Thoracic aorta (tissue), 2 donors: ENCODE measurements at regions not wholly inside any gene's neighbourhood (a gene's known extent, or its start where the extent isn't known, plus 50 kb on each side); places are given as distances from the start of the nearest gene placed in this dataset.
"Not testable (repeated sequence)": the region's sequence is repeated elsewhere in the genome, so short reads cannot be mapped to it uniquely, and the experiment has no call there.

ENCODE experiments used
- ATAC-seq: fragments of 150-250 bp; one replicate; pipeline ENCODE4 v1.8.0; 2017; ENCODE audit warnings: low read depth; ENCODE audit not compliant: insufficient number of reproducible peaks, low FRiP score
- DNase-seq: peaks from one replicate; pipeline ENCODE4 v3.0.0-alpha.2; 2020; ENCODE audit warnings: low spot score
- H3K27ac ChIP-seq, 2 donors: fragments of 200-600 bp; sonication (generic); 1 replicate in 1 of 2; 2 replicates in 1 of 2; pipeline ENCODE4 v1.5.1; 2016; ENCODE audit warnings: mild to moderate bottlenecking in 2 of 2, moderate library complexity in 2 of 2
- H3K27me3 ChIP-seq: fragments of 200-600 bp; sonication (generic); replicated peaks from 2 replicates; pipeline ENCODE4 v1.6.0; 2016; ENCODE audit warnings: mild to moderate bottlenecking; ENCODE audit not compliant: insufficient read depth
- H3K36me3 ChIP-seq: fragments of 200-600 bp; sonication (generic); one replicate; pipeline ENCODE4 v1.5.1; 2016
- H3K4me1 ChIP-seq, 2 donors: fragments of 200-600 bp; sonication (generic); 1 replicate in 1 of 2; 2 replicates in 1 of 2; pipeline versions ENCODE4 v1.5.1 to v1.6.0; 2016; ENCODE audit warnings: low read depth in 2 of 2, mild to moderate bottlenecking in 1 of 2; ENCODE audit not compliant: control insufficient read depth in 1 of 2
- H3K4me3 ChIP-seq: fragments of 200-600 bp; sonication (generic); 2 replicates; pipeline ENCODE4 v1.5.1; 2016; ENCODE audit warnings: mild to moderate bottlenecking
- H3K9me3 ChIP-seq: fragments of 200-600 bp; sonication (generic); 2 replicates; pipeline ENCODE4 v1.5.1; 2016
- TF ChIP-seq, protein P1 (sequence below): fragments of 200-600 bp; sonication (generic); IDR thresholded peaks from one replicate; pipeline ENCODE4 v1.5.1; 2019; ENCODE audit warnings: antibody characterized with exemption

DNA sequence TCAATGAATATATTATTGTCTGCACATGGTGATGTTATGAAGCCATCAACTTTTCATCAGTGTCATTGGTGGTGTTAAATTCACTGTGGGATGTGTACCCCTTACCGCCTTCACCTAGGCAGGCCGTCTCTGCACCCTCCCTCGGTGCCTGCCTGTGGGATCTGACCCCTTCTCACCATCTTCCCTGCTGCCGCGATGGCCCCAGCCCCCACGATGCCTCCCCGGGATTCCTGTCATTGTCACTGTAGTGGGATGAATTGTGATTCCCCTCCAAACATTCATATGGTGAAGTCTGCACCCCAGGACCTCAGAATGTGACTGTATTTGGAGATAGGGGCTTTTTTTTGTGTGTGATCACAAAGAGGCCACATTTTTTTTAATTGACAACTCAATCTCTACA, 198.3 kb upstream of the HS6ST1 start:
- Histone ChIP-seq H3K4me1 (peaks cover 0 to 8% of the 10 kb centered on the region in 2 donors), H3K27ac (no peak overlapping the region), H3K36me3 (no peaks in the 10 kb centered on the region), H3K27me3 (no peaks in the 10 kb centered on the region), H3K9me3 (no peaks in the 10 kb centered on the region), H3K4me3 (no peak overlapping the region)
- DNase-seq (no peak), ATAC-seq (no peak)
- TF ChIP-seq, protein P1, sequence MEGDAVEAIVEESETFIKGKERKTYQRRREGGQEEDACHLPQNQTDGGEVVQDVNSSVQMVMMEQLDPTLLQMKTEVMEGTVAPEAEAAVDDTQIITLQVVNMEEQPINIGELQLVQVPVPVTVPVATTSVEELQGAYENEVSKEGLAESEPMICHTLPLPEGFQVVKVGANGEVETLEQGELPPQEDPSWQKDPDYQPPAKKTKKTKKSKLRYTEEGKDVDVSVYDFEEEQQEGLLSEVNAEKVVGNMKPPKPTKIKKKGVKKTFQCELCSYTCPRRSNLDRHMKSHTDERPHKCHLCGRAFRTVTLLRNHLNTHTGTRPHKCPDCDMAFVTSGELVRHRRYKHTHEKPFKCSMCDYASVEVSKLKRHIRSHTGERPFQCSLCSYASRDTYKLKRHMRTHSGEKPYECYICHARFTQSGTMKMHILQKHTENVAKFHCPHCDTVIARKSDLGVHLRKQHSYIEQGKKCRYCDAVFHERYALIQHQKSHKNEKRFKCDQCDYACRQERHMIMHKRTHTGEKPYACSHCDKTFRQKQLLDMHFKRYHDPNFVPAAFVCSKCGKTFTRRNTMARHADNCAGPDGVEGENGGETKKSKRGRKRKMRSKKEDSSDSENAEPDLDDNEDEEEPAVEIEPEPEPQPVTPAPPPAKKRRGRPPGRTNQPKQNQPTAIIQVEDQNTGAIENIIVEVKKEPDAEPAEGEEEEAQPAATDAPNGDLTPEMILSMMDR: no peak

DNA sequence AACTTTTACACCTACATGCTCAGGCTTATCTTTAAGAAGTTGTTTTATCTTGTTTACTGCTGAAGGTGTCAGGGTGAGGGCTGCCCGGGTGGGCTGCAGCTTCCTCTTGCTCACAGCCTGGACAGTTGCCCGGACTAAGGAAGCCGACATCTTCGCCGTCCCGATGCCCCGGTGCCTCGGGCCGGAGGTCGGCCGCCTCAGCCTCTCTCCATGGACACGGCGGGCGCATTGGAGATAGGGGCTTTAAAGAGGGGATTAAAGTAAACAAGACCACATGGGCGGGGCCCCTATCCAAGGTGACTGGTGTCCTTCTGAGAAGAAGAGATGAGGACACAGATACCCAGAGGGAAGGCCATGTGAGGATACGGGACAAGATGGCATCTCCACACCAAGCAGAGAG, 200.4 kb upstream of the HS6ST1 start:
- not testable (repeated sequence) for ATAC-seq, H3K27ac ChIP-seq, H3K27me3 ChIP-seq, H3K4me3 ChIP-seq, DNase-seq, H3K9me3 ChIP-seq, H3K4me1 ChIP-seq, H3K36me3 ChIP-seq

GRCh38 chr2:128519517-128520215, 201.0 kb upstream of the HS6ST1 start:
- ATAC-seq: no peak
- Histone ChIP-seq H3K4me3 (no peak overlapping the region), H3K27ac (no peak overlapping the region), H3K27me3 (no peaks in the 10 kb centered on the region), H3K36me3 (no peaks in the 10 kb centered on the region), H3K4me1 (no peaks in the 10 kb centered on the region), H3K9me3 (no peaks in the 10 kb centered on the region)
- TF ChIP-seq, protein P1: no peak
- DNase-seq: no peak

- ATAC-seq (no peak), DNase-seq (no peak)
- Histone ChIP-seq H3K4me1 (no peaks in the 10 kb centered on the region), H3K27ac (no peak overlapping the region), H3K36me3 (no peaks in the 10 kb centered on the region), H3K27me3 (no peaks in the 10 kb centered on the region), H3K9me3 (no peaks in the 10 kb centered on the region), H3K4me3 (no peak overlapping the region)
- TF ChIP-seq, protein P1: no peak
Observed at GRCh38 chr2:128520340-128520739, 201.7 kb upstream of the HS6ST1 start.

GRCh38 chr2:128520791-128521190, 202.1 kb upstream of the HS6ST1 start:
- no peak overlapping the region for H3K27ac ChIP-seq
- no peaks in the 10 kb centered on the region for H3K27me3 ChIP-seq
- no peak overlapping the region for H3K4me3 ChIP-seq
- ATAC-seq (no peak), DNase-seq (no peak)
- TF ChIP-seq, protein P1: no peak
- no peaks in the 10 kb centered on the region for H3K4me1 ChIP-seq
- H3K9me3 ChIP-seq: no peaks in the 10 kb centered on the region
- no peaks in the 10 kb centered on the region for H3K36me3 ChIP-seq

- no peak overlapping the region for H3K4me3 ChIP-seq
- no peak overlapping the region for H3K27ac ChIP-seq
- ATAC-seq (no peak), DNase-seq (no peak)
- H3K36me3 ChIP-seq: no peaks in the 10 kb centered on the region
- H3K9me3 ChIP-seq: no peaks in the 10 kb centered on the region
- TF ChIP-seq, protein P1: no peak
- no peaks in the 10 kb centered on the region for H3K4me1 ChIP-seq
- H3K27me3 ChIP-seq: no peaks in the 10 kb centered on the region
Observed at GRCh38 chr2:128521482-128521881, 202.8 kb upstream of the HS6ST1 start.
